H4 (cell line): ENCODE measurements at regions not wholly inside any gene's neighbourhood (a gene's known extent, or its start where the extent isn't known, plus 50 kb on each side); places are given as distances from the start of the nearest gene placed in this dataset.
"Not testable (repeated sequence)": the region's sequence is repeated elsewhere in the genome, so short reads cannot be mapped to it uniquely, and the experiment has no call there.

Experiments used
- DNase-seq: peaks from one replicate; pipeline ENCODE4 v3.0.0-alpha.2; 2015; ENCODE audit warnings: low spot score

GRCh38 chr5:120150770-120151169 is 313.3 kb upstream of the PRR16 start:
- no peak for DNase-seq

GRCh38 chr5:120151181-120151580 is 312.9 kb upstream of the PRR16 start:
- DNase-seq, result no peak

- no peak for DNase-seq
Observed at GRCh38 chr5:120151825-120152224, 312.3 kb upstream of the PRR16 start.

GRCh38 chr5:120152472-120152871 is 311.6 kb upstream of the PRR16 start:
- peak; percentile 87 for DNase-seq

- no peak for DNase-seq
Observed at GRCh38 chr5:120152931-120153330, 311.2 kb upstream of the PRR16 start.

- DNase-seq, result no peak
Observed at GRCh38 chr5:120153551-120153950, 310.5 kb upstream of the PRR16 start.

GRCh38 chr5:120155873-120156272 is 308.2 kb upstream of the PRR16 start:
- no peak for DNase-seq

GRCh38 chr5:120158211-120158610 is 305.9 kb upstream of the PRR16 start:
- no peak for DNase-seq

- no peak for DNase-seq
Observed at GRCh38 chr5:120159155-120159554, 304.9 kb upstream of the PRR16 start.

- DNase-seq, result peak; percentile 48
Observed at GRCh38 chr5:120160124-120160895, 303.8 kb upstream of the PRR16 start.

- DNase-seq, result no peak
Observed at GRCh38 chr5:120162321-120162720, 301.8 kb upstream of the PRR16 start.

- DNase-seq, result no peak
Observed at GRCh38 chr5:120164037-120164436, 300.1 kb upstream of the PRR16 start.

- DNase-seq, result no peak
Observed at GRCh38 chr5:120164986-120165385, 299.1 kb upstream of the PRR16 start.

GRCh38 chr5:120173125-120173524 is 291.0 kb upstream of the PRR16 start:
- no peak for DNase-seq

- no peak for DNase-seq
Observed at GRCh38 chr5:120174089-120174488, 290.0 kb upstream of the PRR16 start.

- DNase-seq, result not testable (repeated sequence)
Observed at GRCh38 chr5:120181238-120181637, 282.9 kb upstream of the PRR16 start.

- DNase-seq, result not testable (repeated sequence)
Observed at GRCh38 chr5:120194650-120195049, 269.4 kb upstream of the PRR16 start.

GRCh38 chr5:120199559-120199958 is 264.5 kb upstream of the PRR16 start:
- DNase-seq, result no peak

GRCh38 chr5:120207129-120207528 is 257.0 kb upstream of the PRR16 start:
- no peak for DNase-seq

- no peak for DNase-seq
Observed at GRCh38 chr5:120217001-120217400, 247.1 kb upstream of the PRR16 start.

- no peak for DNase-seq
Observed at GRCh38 chr5:120219988-120220387, 244.1 kb upstream of the PRR16 start.

- DNase-seq, result no peak
Observed at GRCh38 chr5:120225524-120225923, 238.6 kb upstream of the PRR16 start.

GRCh38 chr5:120228262-120229031 is 235.7 kb upstream of the PRR16 start:
- peak; percentile 12 for DNase-seq
